RPMI7951 (cell line): ENCODE measurements at regions not wholly inside any gene's neighbourhood (a gene's known extent, or its start where the extent isn't known, plus 50 kb on each side); places are given as distances from the start of the nearest gene placed in this dataset.
A peak's percentile ranks its signal among the peaks of the same experiment; 100 is the strongest.

Experiments used
- DNase-seq: peaks from one replicate; pipeline ENCODE4 v3.0.0-alpha.2; 2012; ENCODE audit warnings: low read depth

DNA sequence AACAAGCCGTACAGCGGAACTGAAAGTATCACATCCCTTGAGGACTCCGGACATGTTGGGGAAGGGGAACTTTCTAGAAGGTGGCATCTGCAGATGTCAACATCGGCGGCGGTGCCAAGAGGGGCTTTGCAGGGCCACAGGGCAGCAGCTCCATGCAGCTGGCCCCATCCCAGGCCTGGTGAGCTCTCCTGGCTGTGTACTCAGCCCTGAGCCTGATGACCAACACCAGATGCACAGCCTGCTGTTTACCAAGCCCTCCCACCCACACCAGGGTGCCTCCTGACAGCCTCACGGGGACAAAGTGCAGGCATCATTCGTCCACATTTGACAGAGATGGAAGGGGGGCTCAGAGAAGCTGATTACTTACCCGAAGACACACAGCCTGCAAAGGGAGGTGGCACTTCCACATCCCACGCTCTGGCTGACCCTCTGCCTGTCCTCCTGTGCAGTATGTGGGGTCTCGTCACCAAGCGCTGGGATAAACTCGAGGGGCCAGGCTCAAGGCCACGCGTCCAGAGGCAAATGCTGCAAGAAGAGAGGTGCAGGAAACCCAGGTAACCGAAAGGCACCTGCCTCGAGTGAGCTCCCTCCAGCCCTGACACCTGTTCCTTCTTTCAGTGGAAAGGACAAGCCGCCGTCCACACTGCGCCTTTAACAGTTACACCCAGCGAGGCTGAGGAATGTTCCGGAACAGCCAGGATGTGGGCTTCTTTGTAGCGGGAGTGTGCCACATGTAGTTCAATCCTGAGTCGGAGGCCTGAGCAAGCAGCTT lies 69.0 kb upstream of the ASAP2 start:
- DNase-seq: no peak

GRCh38 chr2:9135822-9136558 lies 70.6 kb upstream of the ASAP2 start:
- DNase-seq: no peak

DNA sequence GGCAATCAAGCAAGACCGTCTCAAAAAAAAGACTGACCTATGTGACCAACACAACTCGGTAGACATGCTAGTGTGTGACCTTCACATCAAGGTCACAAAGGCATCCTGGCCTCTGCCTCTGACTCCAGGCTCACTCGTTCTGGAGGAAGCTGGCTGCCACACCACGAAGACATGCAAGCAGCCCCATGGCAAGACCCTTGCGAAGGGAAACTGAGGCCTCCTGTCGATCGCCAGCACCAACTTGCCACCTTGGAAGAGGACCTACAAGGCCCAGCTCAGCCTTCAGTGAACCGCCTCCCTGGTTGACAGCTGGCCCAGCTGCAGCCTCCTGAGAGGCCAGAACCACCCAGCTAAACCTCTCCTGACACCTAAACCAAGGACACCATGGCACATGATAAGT lies 79.3 kb upstream of the ASAP2 start:
- no peak for DNase-seq

- DNase-seq: no peak
Measured at GRCh38 chr2:9126540-9126939, 80.1 kb upstream of the ASAP2 start.

GRCh38 chr2:9124231-9124741 lies 82.3 kb upstream of the ASAP2 start:
- DNase-seq: no peak

DNA sequence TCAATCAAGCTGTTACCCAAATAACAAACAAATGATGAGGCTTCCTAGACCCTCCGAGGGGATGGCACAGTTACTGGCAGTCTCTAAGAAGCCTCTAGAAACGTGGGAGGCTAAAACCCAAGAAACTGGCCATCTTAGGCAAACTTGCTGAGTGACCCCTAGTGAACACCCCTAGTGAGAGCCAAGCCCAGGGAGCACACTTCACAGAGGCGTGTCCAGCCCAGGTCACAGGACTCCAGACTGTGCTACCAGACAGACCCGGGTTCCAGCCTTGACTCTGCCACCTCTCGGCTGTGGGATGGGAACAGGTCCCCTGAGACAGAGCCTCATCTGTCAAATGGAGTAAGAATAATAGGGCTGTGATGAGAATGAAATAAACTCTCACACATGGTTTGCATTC lies 83.5 kb upstream of the ASAP2 start:
- no peak for DNase-seq

DNA sequence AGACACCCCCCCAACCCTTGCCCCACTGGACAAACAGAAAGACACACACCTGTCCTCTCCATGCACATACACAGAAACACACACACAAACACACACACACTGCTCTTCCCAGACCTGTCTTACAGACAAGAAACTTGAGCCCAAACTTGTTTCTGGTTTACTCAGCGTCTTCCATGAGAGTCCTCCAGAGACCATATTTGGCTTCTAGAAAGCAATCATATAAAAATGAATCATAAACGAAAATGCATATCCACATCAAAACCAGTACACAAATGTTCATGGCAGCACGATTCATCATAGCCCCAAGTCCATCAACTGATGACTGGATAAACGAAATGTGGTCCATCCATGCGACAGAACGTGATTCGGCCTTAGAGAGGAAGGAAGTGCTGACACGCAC lies 84.2 kb upstream of the ASAP2 start:
- no peak for DNase-seq

- DNase-seq: no peak
Measured at GRCh38 chr2:9118383-9118960, 88.1 kb upstream of the ASAP2 start.

DNA sequence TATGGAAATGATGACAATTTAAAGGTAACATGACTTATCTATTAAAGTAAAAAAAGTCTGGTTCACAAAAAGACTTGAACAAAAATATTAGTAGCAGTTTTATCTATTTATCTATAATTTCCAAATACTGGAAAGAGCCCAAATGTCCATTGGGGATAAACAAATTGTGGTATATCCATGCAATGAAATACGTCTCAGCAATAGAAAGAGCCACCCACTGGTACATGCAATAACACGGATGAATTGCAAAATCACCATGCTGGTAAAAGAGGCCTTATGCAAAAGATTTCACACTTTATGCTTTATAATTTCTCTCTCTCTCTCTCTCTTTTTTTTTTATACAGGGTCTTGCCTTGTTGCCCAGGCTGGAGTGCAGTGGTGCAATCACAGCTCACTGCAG lies 91.4 kb upstream of the ASAP2 start:
- no peak for DNase-seq

GRCh38 chr2:9114458-9114857 lies 92.2 kb upstream of the ASAP2 start:
- peak; percentile 25 for DNase-seq

DNA sequence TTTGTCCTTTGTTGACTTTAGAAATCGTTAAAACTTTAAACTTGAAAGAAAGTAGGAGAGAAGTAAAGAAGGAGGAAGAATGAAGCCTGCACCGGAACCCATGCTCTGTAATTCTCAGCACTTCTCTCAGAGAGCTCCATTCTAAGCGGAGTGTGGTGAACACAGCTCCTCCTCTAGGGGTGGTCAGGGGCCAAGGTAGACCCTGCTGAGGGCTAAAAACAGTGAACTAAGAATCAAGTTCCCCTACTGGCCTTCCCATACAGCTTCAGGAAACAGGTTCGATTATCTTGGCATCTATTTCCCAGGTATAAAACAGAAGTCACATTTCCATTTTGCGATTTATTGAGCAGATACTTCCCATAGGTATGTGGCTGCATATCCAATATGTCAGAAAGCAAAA lies 92.7 kb upstream of the ASAP2 start:
- no peak for DNase-seq

GRCh38 chr2:9113262-9113661 lies 93.3 kb upstream of the ASAP2 start:
- no peak for DNase-seq

GRCh38 chr2:9112079-9112721 lies 94.4 kb upstream of the ASAP2 start:
- DNase-seq: peak; percentile 94

DNA sequence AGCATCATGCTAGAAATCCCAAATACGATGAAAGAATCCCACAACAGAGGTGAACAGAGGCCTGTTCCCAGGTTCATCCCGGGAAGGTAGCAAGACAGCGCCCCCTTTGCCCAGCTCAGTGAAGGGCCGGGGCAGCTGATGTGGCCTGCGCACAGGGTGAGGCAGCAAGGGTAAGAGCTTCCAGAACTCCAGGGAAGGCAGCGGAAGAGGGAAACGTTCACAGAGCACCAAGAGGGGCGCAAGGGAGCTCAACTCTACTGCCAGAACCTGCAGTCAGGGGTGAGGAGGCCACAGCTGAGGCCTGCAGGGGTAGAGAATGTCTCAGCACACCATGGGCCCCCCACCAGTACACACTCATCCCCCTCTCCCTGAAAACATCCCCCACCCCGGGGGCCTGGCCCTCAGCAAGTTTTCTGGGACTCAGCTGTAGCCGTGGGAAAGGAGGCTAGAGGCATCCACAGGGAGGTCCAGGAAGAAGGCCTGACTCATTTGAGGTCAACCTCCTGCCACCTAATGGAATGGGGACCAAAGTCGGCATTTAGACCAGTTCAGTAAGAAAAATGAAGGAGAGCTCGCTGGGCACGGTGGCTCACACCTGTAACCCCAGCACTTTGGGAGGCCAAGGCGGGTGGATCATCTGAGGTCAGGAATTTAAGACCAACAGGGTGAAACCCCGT lies 95.6 kb upstream of the ASAP2 start:
- peak; percentile 49 for DNase-seq

DNA sequence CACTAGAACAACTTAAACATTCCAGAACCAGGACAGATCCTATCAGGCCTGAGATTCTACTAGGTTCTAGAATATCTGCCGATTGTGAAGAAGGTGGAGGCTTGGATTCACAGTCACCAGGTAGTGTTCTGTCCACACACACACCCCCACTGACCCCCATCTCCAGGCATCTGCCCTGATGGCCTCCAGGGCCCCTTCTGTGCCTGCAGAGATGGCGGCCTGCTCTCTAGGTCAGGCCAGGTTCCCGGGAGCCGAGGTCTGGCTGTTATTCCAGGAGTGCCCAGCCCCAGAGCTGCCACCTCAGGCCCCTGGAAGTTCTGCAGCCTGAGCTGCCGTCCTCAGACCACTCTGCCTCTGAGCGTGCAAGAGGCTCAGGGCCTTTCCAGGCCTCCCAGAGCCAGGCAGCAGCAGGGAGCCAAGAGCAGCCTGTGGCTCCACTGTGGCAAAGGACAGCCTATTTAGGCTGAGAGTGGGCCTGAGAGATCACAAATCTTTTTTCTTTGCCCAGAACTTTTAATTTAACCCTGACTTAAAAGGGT lies 96.2 kb upstream of the ASAP2 start:
- no peak for DNase-seq

GRCh38 chr2:9109871-9110270 lies 96.7 kb upstream of the ASAP2 start:
- no peak for DNase-seq

GRCh38 chr2:9108210-9108967 lies 98.2 kb upstream of the ASAP2 start:
- DNase-seq: peak; percentile 71

DNA sequence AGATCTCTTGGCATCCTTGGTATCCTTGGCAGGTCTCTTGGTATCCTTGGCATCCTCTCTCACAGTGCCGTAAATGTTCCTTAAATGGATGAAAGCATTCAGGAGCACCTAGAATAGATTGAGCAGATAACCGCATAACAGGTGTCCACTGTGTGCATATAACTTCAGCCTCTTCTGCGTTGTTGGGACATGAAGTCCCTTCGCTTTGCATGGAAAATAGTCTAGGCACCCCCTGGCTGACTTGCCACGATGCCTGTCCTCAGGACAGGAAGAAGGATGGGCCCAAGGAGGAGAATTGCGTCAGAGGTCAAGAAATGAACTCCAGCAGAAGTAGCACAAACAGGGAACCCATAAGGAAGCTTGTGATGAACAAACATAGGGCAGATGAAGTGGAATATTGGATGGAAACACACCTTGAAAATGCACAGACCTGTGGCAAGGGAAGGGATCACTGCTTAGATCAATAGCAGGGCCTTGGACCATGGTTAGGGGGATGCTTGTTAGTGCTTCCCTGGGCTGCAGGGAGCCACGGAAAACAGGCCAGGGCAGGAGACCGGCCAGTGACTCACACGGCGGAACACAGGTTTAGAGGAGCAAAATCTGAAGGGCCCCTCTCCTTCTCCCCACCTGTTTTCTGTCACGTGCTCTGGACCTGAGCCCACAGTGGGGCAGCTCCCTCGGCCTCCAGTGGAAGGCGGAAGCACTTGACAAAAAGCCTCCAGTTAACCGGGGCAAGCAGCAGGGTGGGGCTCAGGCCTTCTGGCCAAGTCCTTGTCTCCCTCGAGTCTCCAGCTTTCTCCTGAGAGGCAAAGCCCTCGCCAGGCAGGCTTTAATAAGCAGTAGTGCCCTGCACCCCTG lies 99.2 kb upstream of the ASAP2 start:
- DNase-seq: no peak

GRCh38 chr2:9106338-9107167 lies 100.1 kb upstream of the ASAP2 start:
- DNase-seq: no peak
